Neuron (in vitro differentiated cells): ENCODE measurements at regions not wholly inside any gene's neighbourhood (a gene's known extent, or its start where the extent isn't known, plus 50 kb on each side); places are given as distances from the start of the nearest gene placed in this dataset.
"Not testable (repeated sequence)": the region's sequence is repeated elsewhere in the genome, so short reads cannot be mapped to it uniquely, and the experiment has no call there.

Experiments used
- H2AFZ ChIP-seq: one replicate; pipeline ENCODE4 v1.6.1; 2013; ENCODE audit warnings: low read depth, mild to moderate bottlenecking, inconsistent platforms, low read length, moderate library complexity
- H3K27me3 ChIP-seq: one replicate; pipeline ENCODE4 v1.6.1; 2013; ENCODE audit warnings: low read length; ENCODE audit not compliant: insufficient read depth
- H3K36me3 ChIP-seq: one replicate; pipeline ENCODE4 v1.6.1; 2013; ENCODE audit warnings: low read length; ENCODE audit not compliant: insufficient read depth
- H3K4me1 ChIP-seq: one replicate; pipeline ENCODE4 v1.6.1; 2013; ENCODE audit warnings: low read length; ENCODE audit not compliant: insufficient read depth
- H3K4me3 ChIP-seq: 2 replicates; pipeline ENCODE4 v1.5.1; 2013; ENCODE audit warnings: mild to moderate bottlenecking, low read length, moderate library complexity
- H3K9me3 ChIP-seq: one replicate; pipeline ENCODE4 v1.6.1; 2013; ENCODE audit warnings: low read length

DNA sequence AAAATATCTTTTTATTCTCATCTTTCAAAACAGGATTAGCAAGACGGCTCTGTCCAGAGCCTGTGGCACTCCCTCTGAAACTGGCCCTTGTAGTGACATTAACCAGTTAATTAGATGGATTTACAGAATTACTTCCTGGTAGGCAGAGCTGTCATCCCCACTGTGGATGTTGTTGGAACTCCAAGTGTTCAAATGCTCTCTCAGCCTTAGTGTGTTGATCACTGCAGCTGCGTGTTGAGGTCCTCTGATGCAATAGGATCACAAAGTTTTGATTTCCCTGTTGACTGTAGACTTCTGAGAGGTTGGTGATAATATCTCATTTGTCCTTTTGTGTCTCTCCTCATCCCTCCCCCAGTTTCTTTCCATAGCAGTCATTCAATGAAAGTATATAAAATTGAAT is 117.3 kb upstream of the CDK6 start:
- H2AFZ ChIP-seq = no peak overlapping the region
- H3K4me1 ChIP-seq = no peaks in the 10 kb centered on the region
- no peaks in the 10 kb centered on the region for H3K9me3 ChIP-seq
- no peaks in the 10 kb centered on the region for H3K27me3 ChIP-seq
- H3K36me3 ChIP-seq = no peaks in the 10 kb centered on the region
- H3K4me3 ChIP-seq = no peak overlapping the region

DNA sequence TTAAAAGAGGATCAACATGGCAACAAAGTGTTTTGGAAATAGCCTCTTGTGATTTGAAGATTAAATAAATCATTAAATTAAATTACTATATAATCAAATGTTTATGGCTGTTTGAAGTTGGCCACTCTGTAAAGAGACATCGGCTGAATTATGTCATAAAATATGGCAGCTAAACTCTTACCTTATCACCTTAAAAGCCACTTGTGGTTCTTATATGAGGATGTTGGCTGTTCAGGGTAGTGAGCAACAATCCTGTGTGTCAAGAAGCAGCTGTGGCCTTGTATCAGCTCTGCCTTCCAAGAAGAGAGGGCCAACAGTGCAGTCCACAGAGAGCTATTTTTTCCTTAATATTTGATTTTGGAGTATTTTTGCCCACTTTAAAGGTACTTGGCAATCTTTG is 113.4 kb upstream of the CDK6 start:
- peaks cover 3% of the 10 kb centered on the region for H3K27me3 ChIP-seq
- no peaks in the 10 kb centered on the region for H3K9me3 ChIP-seq
- H2AFZ ChIP-seq = no peak overlapping the region
- H3K36me3 ChIP-seq = no peaks in the 10 kb centered on the region
- no peak overlapping the region for H3K4me3 ChIP-seq
- no peaks in the 10 kb centered on the region for H3K4me1 ChIP-seq

DNA sequence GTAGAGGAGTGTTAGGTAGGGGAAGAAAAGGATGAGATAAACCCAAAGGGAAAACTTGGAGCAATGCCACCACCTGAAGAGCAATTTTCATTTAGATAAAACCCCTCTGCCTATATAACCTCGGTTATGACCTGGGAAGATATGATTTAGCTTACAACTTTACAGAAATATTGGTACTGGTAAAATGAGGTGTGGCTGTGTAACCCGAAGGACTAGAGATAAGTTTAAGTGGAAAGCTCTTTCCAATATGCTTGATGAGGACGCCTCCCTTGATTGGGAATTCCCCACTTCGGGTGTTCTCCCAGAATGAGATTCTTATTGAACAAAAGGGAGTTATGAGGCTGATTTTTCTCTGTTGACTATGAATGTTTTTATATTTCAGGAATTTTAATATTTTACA is 109.5 kb upstream of the CDK6 start:
- H3K36me3 ChIP-seq = no peaks in the 10 kb centered on the region
- H3K4me3 ChIP-seq = no peak overlapping the region
- no peak overlapping the region for H2AFZ ChIP-seq
- H3K27me3 ChIP-seq = peaks cover 3% of the 10 kb centered on the region
- no peaks in the 10 kb centered on the region for H3K9me3 ChIP-seq
- H3K4me1 ChIP-seq = no peaks in the 10 kb centered on the region

DNA sequence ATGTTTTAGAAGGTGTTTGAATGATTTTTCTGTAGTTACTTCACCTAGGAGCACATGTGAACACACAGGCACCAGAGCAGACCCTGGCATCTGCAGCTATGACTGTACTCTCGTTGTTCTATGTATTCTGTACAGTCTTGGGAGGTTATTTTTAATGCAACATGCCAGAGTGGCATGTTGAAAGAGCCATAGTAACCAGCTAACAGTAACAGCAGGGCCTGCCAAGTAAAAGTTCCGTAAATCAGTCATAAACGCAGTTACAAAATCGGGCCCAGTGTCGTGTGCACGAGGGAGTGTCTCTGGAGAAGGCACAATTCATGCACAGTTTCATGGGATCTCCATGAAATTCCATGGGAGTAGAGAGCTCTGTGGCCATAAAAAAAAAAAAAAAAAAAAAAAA is 108.3 kb upstream of the CDK6 start:
- Histone ChIP-seq H3K4me3 (no peak overlapping the region), H3K9me3 (peaks cover 6% of the 10 kb centered on the region), H2AFZ (no peak overlapping the region), H3K4me1 (no peaks in the 10 kb centered on the region), H3K27me3 (peaks cover 3% of the 10 kb centered on the region), H3K36me3 (no peaks in the 10 kb centered on the region)

DNA sequence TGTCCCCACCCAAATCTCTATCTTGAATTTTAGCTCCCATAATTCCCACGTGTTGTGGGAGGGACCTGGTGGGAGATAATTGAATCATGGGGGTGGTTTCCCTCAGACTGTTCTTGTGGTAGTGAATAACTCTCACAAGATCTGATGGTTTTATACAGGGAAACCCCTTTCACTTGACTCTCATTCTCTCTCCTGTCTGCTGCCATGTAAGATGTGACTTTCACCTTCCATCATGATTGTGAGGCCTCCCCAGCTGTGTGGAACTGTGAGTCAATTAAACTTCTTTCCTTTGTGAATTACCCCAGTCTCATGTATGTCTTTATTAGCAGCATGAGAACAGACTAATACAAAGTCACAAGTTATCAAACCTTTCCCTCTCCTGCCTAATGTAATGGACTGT is 106.3 kb upstream of the CDK6 start:
- H3K4me1 ChIP-seq, H3K4me3 ChIP-seq, H3K27me3 ChIP-seq, H2AFZ ChIP-seq, H3K36me3 ChIP-seq: not testable (repeated sequence)
- H3K9me3 ChIP-seq = peaks cover 10% of the 10 kb centered on the region

DNA sequence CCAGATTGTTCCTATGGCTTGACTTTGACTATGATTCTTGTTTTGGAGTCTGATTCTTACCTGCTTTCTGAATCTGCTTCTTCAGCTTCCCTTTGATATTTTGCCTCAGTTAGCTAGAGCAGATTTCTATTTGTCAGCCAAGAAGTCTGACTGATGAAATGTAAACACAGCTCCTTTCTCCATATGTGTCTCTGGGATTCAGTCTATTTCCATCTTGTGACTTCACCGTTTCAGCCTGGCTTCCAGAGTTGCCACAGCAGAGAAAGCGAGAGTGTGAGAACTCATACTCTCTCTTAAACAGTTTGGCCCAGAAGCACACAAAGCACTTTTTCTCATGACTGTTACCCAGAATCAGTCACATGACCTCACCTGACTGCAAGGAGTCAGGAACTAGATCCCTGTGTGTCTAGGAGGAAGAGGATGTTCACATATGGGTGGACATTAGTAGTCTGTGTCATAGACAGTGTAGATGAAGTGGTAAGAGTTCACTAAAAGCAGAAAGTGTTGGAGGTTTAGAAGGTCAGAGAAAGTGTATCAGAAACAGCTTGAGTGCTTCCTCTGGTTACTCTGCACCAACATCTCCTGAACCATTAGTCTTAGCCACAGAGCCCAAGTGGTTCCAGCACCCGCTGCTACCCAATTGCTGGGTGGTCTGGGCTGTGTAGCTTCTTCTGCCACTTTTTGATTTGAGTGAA is 103.4 kb upstream of the CDK6 start:
- Histone ChIP-seq H3K4me3 (no peak overlapping the region), H3K9me3 (peaks cover 10% of the 10 kb centered on the region), H3K36me3 (no peaks in the 10 kb centered on the region), H3K27me3 (no peaks in the 10 kb centered on the region), H3K4me1 (no peaks in the 10 kb centered on the region), H2AFZ (no peak overlapping the region)

DNA sequence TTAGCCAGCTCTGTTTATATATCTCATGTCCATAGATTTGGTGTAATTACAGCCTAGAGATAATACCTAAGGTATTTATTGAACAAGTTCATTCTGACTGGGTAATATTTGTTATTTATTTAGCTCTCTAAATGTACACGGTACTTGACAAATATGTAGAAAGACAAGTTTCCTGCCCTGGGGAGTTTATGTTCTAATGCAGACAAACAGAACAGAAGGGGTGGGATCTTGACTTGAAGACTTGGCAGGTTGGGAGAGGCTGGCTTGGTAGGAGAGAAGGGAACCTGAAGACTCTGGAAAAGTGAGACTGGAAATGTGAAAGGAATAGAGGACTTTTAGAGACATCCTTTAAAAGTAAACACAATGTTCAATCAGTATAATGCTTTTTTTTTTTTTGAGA is 97.7 kb upstream of the CDK6 start:
- Histone ChIP-seq H3K4me1 (no peaks in the 10 kb centered on the region), H3K4me3 (no peak overlapping the region), H2AFZ (no peak overlapping the region), H3K36me3 (no peaks in the 10 kb centered on the region), H3K27me3 (no peaks in the 10 kb centered on the region), H3K9me3 (peaks cover 2% of the 10 kb centered on the region)

DNA sequence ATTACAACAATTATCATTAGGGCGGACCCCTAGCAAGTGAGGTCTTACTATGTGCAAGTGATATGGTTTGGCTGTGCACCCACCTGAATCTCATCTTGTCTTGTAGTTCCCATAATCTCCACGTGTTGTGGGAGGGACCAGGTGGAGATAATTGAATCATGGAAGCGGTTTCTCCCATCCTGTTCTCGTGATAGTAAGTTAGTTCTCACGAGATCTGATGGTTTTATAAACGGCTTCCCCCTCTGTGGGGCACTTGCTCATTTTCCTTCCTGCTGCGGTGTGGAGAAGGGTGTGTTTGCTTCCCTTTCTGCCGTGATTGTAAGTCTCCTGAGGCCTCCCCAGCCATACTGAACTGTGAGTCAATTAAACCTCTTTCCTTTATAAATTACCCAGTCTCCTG is 96.1 kb upstream of the CDK6 start:
- Histone ChIP-seq H2AFZ (no peak overlapping the region), H3K9me3 (peaks cover 2% of the 10 kb centered on the region), H3K4me1 (no peaks in the 10 kb centered on the region), H3K4me3 (no peak overlapping the region), H3K27me3 (no peaks in the 10 kb centered on the region), H3K36me3 (no peaks in the 10 kb centered on the region)

DNA sequence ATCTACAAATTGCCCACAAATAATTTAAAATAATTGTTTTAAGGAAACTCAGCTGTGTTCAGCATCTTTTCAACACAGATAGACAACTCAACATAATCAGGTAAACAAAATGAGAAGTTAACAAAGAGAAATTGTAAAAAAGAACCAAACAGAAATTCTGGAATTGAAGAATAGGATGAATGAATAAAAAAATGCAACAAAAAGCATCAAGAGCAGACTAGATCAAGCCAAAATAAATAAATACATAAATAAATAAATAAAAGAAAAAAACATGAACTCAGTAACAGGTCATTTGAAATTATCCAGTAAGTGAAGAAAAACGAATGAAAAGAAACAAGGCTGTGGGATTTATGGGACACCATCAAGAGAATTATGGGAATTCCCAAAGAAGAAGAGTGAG is 94.0 kb upstream of the CDK6 start:
- Histone ChIP-seq H3K36me3 (no peaks in the 10 kb centered on the region), H3K9me3 (peaks cover 2% of the 10 kb centered on the region), H3K4me1 (peaks cover 13% of the 10 kb centered on the region), H2AFZ (no peak overlapping the region), H3K27me3 (no peaks in the 10 kb centered on the region), H3K4me3 (no peak overlapping the region)

DNA sequence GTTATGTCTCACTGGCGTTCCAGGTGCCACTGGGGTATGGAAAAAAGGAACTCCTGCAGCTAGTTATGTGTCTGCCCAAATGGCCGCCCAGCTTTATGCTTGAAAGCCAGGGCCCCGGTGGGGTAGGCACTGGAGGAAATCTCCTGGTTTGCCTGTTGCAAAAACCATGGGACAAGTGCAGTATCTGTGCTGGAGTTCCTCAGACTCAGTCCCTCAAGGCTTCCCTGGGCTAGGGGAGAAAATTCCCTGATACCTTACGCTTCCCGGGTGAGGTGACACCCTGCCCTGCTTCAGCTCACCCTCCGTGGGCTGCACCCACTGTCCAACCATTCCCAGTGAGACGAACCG is 90.3 kb upstream of the CDK6 start:
- Histone ChIP-seq H2AFZ (peak overlapping the region; percentile 89), H3K9me3 (peaks cover 2% of the 10 kb centered on the region), H3K4me3 (no peak overlapping the region), H3K27me3 (no peaks in the 10 kb centered on the region), H3K36me3 (no peaks in the 10 kb centered on the region), H3K4me1 (peaks cover 13% of the 10 kb centered on the region)

DNA sequence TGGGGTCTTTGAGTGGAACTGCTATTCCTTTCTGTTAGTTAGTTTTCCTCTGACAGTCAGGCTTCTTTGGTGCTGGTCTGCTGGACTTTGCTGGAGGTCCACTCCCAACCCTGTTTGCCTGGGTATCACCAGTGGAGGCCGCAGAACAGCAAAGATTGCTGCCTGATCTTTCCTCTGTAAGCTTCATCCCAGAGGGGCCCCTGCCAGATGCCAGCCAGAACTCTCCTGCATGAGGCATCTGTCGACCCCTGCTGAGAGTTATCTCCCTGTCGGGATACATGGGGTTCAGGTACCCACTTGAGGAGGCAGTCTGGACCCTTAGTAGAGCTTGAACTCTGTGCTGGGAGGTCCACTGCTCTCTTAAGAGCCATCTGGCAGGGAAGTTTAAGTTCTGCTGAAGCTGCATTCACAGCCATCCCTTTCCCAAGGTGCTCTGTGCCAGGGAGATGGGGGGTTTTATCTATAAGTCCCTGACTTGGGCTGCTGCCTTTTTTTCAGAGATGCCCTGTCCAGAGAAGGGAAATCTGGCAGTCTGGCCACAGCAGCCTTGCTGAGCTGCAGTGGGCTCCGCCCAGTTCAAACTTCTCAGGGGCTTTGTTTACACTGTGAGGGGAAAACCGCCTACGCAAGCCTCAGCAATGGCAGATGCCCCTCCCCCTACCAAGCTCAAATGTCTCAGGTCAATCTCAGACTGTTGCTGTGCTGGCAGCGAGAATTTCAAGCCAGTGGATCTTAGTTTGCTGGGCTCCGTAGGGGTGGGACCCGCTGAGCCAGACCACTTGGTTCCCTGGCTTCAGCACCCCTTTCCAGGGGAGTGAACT is 89.7 kb upstream of the CDK6 start:
- Histone ChIP-seq H3K9me3 (peaks cover 2% of the 10 kb centered on the region), H3K36me3 (no peaks in the 10 kb centered on the region), H3K4me3 (no peak overlapping the region), H3K4me1 (peaks cover 13% of the 10 kb centered on the region), H3K27me3 (no peaks in the 10 kb centered on the region), H2AFZ (peak overlapping the region; percentile 89)

DNA sequence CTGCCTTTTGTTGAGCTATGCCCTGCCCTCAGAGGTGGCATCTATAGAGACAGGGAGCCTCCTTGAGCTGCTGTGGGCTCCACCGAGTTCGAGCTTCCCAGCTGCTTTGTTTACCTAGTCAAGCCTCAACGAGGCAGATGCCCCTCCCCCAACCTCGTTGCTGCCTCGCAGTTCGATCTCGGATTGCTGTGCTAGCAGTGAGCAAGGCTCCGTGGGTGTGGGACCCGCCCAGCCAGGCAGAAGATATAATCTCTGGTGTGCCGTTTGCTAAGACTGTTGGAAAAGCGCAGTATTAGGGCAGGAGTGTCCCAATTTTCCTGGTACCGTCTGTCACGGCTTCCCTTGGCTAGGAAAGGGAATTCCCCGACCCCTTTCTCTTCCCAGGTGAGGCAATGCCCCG is 88.4 kb upstream of the CDK6 start:
- Histone ChIP-seq H3K9me3 (peaks cover 1% of the 10 kb centered on the region), H3K4me1 (peaks cover 13% of the 10 kb centered on the region), H3K27me3 (no peaks in the 10 kb centered on the region), H2AFZ (no peak overlapping the region), H3K4me3 (no peak overlapping the region), H3K36me3 (no peaks in the 10 kb centered on the region)

DNA sequence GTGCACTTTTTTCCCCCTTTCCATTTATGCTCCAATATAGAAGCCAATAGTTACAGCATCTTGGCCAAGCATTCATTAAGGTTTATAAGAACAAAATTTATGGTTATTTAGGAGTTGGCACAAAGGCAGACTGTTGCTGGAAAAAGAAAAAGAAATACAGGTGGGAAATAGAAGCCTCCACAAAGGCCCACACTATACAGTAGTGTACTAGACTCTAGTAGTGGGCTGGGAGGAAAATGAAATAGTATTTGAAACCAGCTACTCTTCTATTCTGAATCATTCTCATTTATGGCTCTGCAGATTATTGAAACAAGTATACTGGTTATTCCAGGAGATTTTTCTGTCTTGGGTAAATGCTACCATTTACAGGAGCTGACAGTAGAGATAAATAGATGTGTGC is 80.9 kb upstream of the CDK6 start:
- Histone ChIP-seq H3K9me3 (no peaks in the 10 kb centered on the region), H3K4me1 (peaks cover 22% of the 10 kb centered on the region), H2AFZ (peak overlapping the region; percentile 85), H3K27me3 (no peaks in the 10 kb centered on the region), H3K4me3 (no peak overlapping the region), H3K36me3 (no peaks in the 10 kb centered on the region)
